Transverse colon (tissue), 4 donors: ENCODE measurements at regions not wholly inside any gene's neighbourhood (a gene's known extent, or its start where the extent isn't known, plus 50 kb on each side); places are given as distances from the start of the nearest gene placed in this dataset.

Source experiments
- POLR2AphosphoS5 ChIP-seq, 3 donors: sonication (generic); formaldehyde crosslinking; IDR thresholded peaks; one replicate each; pipeline ENCODE4 v1.6.1; 2016; ENCODE audit warnings: antibody characterized with exemption in 3 of 3
- TF ChIP-seq, protein P1 (sequence below), 5 experiments: fragments of 200-600 bp in 3 of 5; fragments of 450-650 bp in 2 of 5; sonication (generic) in 3 of 5; IDR thresholded peaks; 1 replicate in 2 of 5; 2 replicates in 3 of 5; pipeline ENCODE4 v1.5.1; 2016 to 2017; ENCODE audit warnings: antibody characterized with exemption in 5 of 5, inconsistent platforms in 3 of 5, mild to moderate bottlenecking in 2 of 5, moderate library complexity in 1 of 5

DNA sequence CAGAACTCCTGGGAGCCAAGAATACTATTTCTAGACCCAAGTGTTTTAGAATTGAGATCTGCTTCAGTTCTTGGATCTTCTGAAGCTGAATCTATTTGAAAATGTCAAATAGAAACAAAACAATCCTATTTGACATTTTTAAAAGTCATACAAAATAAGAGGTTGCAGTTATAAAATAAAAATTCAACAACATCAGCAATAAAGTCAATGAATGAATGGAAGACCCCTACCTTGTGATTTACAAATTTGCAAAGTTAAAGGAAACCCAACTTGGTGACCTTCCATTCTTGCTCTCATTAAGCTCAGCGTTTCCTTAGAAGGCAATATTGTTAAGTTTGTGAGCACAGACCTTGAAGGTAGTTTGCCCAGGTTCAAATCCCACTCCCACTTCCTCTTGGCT, 531.8 kb upstream of the TENM3 start:
- TF ChIP-seq POLR2AphosphoS5 (IDR thresholded peaks at IDR 0.05): no peak
- TF ChIP-seq, protein P1, sequence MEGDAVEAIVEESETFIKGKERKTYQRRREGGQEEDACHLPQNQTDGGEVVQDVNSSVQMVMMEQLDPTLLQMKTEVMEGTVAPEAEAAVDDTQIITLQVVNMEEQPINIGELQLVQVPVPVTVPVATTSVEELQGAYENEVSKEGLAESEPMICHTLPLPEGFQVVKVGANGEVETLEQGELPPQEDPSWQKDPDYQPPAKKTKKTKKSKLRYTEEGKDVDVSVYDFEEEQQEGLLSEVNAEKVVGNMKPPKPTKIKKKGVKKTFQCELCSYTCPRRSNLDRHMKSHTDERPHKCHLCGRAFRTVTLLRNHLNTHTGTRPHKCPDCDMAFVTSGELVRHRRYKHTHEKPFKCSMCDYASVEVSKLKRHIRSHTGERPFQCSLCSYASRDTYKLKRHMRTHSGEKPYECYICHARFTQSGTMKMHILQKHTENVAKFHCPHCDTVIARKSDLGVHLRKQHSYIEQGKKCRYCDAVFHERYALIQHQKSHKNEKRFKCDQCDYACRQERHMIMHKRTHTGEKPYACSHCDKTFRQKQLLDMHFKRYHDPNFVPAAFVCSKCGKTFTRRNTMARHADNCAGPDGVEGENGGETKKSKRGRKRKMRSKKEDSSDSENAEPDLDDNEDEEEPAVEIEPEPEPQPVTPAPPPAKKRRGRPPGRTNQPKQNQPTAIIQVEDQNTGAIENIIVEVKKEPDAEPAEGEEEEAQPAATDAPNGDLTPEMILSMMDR (IDR thresholded peaks at IDR 0.05): no peak
